ENCODE measurements at regions not wholly inside any gene's neighbourhood (a gene's known extent, or its start where the extent isn't known, plus 50 kb on each side); places are given as distances from the start of the nearest gene placed in this dataset.
"Not testable (repeated sequence)": the region's sequence is repeated elsewhere in the genome, so short reads cannot be mapped to it uniquely, and the experiment has no call there.

DNA sequence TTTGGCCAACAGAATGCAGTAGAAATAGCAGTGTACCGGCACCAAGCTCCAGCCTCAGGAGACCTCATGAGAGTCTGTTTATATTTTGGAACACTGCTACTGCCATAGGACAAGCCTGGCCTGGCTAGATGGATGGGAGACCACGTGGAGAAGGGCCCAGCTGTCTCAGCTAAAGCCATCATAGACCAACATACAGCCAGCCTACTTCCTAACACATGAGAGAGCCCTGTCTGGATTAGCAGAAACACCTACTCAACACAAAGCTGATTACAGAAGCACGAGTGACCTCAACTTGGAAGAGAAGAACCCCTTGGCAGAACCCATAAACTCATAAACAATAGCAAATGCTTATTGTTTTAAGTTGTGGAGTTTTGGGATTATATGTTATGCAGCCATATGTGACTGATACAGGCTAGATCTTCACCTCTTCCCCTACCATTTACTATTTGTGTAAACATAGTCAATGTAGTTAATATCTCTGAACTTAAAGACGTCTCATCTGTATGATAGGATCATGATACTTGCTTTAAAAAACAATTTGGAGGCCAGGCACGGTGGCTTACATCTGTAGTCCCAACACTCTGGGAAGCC is 199.4 kb upstream of the ZNF217 start:
- TF ChIP-seq, protein P1, sequence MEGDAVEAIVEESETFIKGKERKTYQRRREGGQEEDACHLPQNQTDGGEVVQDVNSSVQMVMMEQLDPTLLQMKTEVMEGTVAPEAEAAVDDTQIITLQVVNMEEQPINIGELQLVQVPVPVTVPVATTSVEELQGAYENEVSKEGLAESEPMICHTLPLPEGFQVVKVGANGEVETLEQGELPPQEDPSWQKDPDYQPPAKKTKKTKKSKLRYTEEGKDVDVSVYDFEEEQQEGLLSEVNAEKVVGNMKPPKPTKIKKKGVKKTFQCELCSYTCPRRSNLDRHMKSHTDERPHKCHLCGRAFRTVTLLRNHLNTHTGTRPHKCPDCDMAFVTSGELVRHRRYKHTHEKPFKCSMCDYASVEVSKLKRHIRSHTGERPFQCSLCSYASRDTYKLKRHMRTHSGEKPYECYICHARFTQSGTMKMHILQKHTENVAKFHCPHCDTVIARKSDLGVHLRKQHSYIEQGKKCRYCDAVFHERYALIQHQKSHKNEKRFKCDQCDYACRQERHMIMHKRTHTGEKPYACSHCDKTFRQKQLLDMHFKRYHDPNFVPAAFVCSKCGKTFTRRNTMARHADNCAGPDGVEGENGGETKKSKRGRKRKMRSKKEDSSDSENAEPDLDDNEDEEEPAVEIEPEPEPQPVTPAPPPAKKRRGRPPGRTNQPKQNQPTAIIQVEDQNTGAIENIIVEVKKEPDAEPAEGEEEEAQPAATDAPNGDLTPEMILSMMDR (IDR thresholded peaks at IDR 0.05; ENCODE audit: insufficient read depth, low read depth, low read length, missing control alignments): no peak
- no peak overlapping the region for H3K4me3 ChIP-seq (ENCODE audit: low read length)
- DNase-seq (ENCODE audit: low read depth): no peak

DNA sequence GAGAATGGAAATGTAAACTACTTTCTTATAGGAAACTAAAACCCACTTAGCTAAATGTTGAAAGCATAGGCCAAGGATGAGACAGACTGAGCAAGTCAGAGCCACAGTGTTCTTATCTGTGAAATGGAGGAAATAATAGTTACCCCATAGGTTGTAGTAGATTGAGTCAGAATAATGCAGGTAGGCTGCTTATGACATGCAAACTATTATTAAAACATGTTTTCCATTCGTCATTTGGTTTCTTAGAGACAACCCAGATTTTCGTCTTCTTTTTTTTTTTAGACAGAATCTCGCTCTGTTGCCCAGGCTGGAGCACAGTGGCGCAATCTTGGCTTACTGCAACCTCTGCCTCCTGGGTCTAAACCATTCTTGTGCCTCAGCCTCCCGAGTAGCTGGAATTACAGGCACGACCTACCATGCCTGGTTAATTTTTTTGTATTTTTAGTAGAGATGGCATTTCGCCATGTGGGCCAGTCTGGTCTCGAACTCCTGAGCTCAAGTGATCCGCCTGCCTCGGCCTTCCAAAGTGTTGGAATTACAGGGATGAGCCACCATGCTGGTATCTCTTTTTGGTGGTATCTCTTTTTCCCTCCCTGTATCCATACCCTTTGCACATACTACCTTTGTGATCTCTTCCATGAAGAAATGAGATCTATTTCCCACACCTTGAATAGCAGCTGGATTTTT is 196.5 kb upstream of the ZNF217 start:
- H3K4me3 ChIP-seq (ENCODE audit: low read length): no peak overlapping the region
- peak; percentile 70 for DNase-seq (ENCODE audit: low read depth)
- TF ChIP-seq, protein P1 (IDR thresholded peaks at IDR 0.05; ENCODE audit: insufficient read depth, low read depth, low read length, missing control alignments): no peak

DNA sequence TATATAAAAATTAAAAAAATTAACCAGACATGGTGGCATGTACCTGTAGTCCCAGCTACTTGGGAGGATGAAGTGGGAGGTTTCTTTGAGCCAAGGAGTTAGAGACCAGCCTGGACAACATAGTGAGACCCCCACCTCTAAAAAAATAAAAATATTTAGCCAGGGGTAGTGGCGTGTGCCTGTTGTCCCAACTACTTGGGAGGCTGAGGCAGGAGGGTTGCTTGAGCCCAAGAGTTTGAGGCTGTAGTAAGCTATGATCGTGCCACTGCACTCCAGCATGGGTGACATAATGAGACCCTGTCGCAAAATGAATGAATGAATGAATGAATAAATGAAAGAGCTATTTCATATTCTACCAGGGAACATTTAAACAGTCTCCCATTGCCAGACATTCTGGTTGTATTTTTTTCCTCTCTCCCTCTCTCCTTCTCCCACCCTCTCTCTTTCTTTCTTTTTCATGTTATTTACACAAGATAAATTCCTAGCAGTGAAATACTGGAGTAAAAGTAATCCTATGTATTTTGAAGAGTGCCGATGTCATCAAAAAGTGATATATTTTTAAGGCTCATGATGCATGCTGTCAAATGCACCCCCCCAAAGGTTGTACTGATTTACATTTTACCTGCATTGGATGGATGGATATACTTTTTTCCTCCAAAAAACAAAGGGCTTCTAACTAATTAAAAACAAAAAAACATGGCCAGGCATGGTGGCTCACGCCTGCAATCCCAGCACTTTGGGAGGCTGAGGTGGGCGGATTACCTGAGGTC is 194.8 kb upstream of the ZNF217 start:
- no peak overlapping the region for H3K4me3 ChIP-seq (ENCODE audit: low read length)
- DNase-seq (ENCODE audit: low read depth): no peak
- TF ChIP-seq, protein P1 (IDR thresholded peaks at IDR 0.05; ENCODE audit: insufficient read depth, low read depth, low read length, missing control alignments): no peak

DNA sequence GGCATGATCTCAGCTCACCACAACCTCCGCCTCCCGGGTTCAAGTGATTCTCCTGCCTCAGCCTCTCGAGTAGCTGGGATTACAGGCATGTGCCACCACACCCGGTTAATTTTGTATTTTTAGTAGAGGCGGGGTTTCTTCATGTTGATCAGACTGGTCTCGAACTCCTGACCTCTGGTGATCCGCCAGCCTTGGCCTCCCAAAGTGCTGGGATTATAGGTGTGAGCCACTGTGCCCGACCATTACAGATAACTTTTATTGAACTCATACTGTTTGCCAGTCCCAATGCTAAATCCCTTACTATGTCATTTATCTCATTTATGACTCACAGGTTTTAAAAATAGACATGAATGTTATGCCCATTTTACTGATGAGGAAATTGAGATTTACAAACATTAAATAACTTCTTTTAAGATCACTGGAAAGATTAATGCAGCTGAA is 193.9 kb upstream of the ZNF217 start:
- not testable (repeated sequence) for DNase-seq (ENCODE audit: low read depth); H3K4me3 ChIP-seq (ENCODE audit: low read length)

DNA sequence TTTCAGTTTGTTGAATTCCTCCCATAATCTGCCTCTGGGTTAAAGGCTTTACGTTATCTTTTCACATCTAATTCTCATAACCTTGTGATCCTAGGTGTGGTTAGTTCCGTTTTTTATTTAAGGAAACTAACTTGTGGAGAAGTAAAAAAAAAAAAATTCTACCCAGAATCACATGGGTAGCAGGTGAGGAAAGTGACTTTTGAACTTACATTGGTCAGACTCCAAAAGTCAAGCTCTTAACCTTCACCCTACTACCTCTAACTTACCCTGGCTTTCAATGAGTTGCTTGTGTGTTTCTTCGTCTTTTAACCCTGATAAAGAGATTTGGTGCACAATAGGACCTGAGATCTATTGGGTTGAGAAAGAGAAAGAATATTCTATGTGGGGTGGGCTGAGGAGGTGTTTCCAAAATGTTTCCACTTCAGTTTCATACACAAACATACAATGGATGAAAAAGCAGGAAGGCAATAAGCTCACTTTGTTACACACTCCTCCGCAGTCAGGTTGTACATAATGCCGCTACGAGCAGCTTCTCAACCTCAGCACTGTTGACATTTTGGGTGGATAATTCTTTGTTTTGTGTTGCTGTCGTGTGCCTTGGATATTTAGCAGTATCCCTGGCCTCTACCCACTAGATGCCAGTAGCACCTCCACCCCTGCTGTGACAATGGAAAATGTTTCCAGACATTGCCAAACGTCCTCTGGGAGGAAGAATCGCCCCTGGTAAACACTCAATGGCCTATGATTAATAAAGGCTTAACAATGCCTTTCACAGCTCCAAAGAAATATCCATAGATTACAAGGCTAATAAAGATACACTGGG is 193.0 kb upstream of the ZNF217 start:
- TF ChIP-seq, protein P1 (IDR thresholded peaks at IDR 0.05; ENCODE audit: insufficient read depth, low read depth, low read length, missing control alignments): peak; percentile 6
- H3K4me3 ChIP-seq (ENCODE audit: low read length): no peak overlapping the region
- DNase-seq (ENCODE audit: low read depth): peak; percentile 53

DNA sequence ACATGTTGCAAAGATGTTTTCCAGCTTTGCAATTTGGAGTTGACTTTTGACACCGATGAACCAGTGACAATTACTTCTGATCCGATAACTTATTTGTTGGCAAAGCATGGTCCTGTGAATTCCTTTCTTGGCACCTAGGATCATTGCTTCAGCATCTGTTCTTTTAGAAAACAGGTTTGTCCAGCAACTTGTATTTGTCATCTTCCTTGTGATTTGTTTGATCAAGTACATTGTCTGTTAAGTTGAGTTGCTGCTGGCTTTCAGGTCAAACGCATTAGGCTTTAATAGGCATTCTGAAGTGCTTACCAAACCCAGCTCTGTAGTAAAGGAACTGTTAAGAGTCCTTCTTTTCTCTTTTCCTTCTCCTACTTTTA is 192.4 kb upstream of the ZNF217 start:
- TF ChIP-seq, protein P1 (IDR thresholded peaks at IDR 0.05; ENCODE audit: insufficient read depth, low read depth, low read length, missing control alignments): no peak
- no peak overlapping the region for H3K4me3 ChIP-seq (ENCODE audit: low read length)
- DNase-seq (ENCODE audit: low read depth): peak; percentile 92

DNA sequence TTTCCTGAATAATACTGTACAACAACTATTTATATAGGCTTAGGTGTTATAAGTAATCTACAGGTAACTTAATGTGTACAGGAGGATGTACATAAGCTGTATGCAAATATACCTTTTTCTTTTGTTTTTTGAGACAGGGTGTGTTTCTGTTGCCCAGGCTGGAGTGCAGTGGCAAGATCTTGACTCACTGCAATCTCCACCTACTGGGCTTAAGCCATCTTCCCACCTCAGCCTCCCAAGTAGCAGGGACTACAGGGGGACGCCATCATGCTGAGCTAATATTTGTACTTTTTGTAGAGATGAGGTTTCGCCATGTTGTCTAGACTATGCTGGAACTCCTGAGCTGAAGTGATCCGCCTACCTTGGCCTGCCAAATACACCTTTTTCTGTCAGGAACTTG is 191.7 kb upstream of the ZNF217 start:
- no peak overlapping the region for H3K4me3 ChIP-seq (ENCODE audit: low read length)
- TF ChIP-seq, protein P1 (IDR thresholded peaks at IDR 0.05; ENCODE audit: insufficient read depth, low read depth, low read length, missing control alignments): peak; percentile 19
- peak; percentile 61 for DNase-seq (ENCODE audit: low read depth)
